C1 segment of cervical spinal cord (tissue), 14 donors: ENCODE measurements at regions not wholly inside any gene's neighbourhood (a gene's known extent, or its start where the extent isn't known, plus 50 kb on each side); places are given as distances from the start of the nearest gene placed in this dataset.

Experiments used
- DNase-seq, 14 donors: peaks; one replicate each; lab custom pipeline; 2025; lab: John Stamatoyannopoulos, UW

GRCh38 chr9:13598738-13599137 lies 319.2 kb upstream of the MPDZ start:
- DNase-seq, result no peak

- no peak for DNase-seq
These were observed 317.9 kb upstream of the MPDZ start for GRCh38 chr9:13597427-13597826.

GRCh38 chr9:13597004-13597403 lies 317.5 kb upstream of the MPDZ start:
- no peak for DNase-seq

GRCh38 chr9:13596383-13596970 lies 317.0 kb upstream of the MPDZ start:
- DNase-seq, result no peak

DNA sequence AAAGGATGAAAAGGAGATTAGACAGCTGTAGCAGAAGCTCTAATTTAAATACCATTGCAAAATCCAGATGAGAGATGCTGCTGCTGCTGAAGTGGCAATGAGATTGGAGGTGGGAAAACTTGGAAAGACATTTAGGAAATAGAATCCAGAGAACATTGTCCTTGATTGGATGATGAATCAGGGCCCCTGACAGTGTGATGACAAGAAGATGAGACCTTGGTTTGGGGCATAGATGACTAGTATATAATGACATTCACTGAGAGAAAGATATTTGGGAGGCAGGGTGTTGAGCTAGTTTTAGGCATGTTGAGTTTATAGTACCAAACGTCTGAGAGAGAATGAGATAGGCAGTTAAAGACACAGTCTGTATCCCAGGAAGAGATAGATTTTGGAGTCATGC lies 311.5 kb upstream of the MPDZ start:
- DNase-seq, result no peak

DNA sequence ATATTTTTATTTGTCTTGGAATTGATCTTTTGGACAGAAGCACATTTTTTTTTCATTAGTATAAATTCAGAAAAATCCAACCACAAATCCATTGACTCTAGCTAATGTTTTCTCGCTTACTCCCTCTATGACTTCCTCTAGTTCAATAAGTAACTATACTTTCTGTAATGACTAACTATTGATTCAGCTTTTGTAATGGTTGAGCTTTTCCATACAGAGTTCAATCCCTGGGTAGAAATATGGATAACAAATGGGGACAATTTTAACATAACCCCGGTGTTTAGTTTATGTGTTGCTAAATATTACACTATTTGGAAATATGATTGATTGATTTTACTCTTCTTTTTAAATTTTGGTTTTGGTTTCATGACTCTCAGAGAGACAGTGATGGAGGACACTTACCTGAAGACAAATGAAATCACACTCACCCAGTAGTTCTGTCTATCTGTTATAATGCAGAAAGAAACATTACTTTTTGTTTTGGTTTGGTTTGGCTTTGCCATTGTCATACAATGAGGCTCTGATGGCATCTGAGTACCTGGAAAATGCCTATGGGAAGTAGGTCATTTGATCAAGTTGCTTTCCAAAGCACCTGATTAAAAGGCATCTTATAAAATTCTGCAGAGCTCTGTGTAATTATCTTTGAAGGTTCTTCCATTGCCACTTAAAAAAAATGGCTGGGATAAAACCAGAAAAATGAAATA lies 309.7 kb upstream of the MPDZ start:
- no peak for DNase-seq

DNA sequence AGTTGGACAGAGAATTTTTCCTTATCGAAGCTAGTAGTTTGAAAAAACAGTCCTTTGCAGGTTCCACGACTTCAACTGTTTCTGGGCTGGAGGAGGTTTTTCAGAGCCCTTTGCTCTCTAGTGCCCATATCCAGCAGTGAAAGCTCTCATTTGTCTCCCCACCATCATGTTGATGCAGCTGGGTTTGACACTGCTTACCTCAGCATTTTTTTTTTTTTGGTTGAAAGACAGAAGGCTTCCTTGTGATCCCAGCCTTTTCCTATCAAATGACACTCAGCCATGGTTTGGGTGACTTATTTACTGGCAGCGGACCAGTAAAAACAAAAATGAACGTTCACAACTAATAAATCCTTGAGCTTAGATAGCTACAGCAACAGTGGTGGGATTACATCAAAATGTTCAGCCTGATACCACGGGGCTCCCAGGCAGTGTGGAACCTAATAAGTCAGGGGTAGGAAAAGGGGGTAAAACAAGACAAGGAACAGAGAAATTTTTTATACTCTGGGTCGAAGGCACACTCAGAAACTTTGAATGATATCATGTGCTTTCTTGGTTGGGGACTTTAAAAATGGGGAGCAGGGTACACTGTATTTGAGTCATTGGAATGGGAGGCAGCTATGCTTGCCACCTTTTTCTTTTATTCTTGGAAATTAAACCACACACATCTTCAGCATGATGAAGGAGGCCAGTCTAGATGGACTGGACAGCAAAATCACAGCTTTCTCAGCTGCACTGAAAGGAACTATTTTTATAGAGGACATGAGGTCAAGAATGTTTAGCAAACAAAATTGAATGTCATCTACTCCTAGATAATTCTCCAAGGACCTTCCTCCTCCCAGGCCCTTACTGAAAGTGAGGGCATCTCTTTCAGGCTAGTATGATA lies 308.9 kb upstream of the MPDZ start:
- DNase-seq, result peak in 3 of 14 donors; percentile 4 to 45 (median 17)

DNA sequence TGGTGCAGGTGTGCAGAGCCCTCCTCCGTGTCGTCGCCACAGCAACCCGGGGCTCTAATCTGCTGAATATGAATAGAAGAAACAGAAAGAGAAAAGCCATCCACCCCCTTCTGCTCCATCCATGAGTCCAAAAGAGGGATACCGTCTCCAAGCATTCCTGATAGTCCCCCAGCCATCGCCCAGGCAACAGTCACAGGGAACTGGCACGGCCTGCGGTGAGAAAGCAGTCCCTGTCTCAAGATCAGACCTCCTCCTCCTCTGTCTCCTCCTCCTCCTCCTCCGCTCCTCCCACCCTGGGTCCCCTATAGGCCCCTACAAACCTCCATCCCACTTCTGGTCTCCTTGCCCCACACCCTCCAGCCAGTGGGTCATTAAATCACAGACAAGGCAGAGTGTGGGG lies 308.1 kb upstream of the MPDZ start:
- DNase-seq, result peak in 8 of 14 donors; percentile 9 to 54 (median 24)

DNA sequence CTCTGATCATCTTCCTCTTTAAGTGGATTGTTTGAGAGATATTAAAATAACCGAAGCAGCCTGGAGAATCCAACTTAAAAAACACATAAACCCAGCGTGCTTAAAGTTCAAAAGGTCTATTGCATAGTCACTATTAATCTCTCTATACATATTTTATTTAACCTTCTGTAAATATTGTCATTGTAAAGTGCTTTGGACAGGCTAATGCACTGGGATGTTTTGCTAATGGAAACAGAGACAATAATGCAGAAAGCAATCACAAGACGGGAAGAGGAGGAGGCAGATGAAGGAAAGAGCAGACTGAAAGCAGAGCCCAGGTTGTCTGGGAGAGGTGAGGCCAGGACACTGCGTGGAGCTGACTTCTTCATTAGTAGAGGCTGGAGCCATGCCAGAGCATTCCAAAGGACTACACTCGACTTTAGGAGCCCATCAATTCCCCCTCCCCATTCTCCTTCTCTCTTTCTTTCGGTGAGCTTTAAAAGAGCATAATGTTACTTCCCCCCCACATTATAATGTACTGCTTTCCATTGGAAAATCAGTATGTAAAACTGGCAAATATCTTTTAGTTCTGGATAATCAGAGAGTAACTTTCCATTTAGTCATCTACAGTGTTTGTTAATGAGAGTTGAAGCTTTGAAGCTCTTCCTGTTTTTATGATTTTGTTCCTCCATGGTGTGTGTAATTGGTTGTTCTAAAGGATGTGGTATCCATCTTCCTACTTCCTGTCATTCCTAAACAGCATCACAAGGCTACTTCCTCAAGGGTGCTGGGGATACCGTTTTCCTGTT lies 307.3 kb upstream of the MPDZ start:
- DNase-seq, result peak in 1 of 14 donors; percentile 10

- DNase-seq, result no peak
These were observed 301.3 kb upstream of the MPDZ start for GRCh38 chr9:13580760-13581159.

- no peak for DNase-seq
These were observed 300.6 kb upstream of the MPDZ start for GRCh38 chr9:13580131-13580530.

GRCh38 chr9:13576101-13576500 lies 296.6 kb upstream of the MPDZ start:
- no peak for DNase-seq

- DNase-seq, result no peak
These were observed 296.1 kb upstream of the MPDZ start for GRCh38 chr9:13575558-13575957.

- DNase-seq, result no peak
These were observed 290.8 kb upstream of the MPDZ start for GRCh38 chr9:13570068-13570974.

- DNase-seq, result no peak
These were observed 290.1 kb upstream of the MPDZ start for GRCh38 chr9:13569602-13570067.

DNA sequence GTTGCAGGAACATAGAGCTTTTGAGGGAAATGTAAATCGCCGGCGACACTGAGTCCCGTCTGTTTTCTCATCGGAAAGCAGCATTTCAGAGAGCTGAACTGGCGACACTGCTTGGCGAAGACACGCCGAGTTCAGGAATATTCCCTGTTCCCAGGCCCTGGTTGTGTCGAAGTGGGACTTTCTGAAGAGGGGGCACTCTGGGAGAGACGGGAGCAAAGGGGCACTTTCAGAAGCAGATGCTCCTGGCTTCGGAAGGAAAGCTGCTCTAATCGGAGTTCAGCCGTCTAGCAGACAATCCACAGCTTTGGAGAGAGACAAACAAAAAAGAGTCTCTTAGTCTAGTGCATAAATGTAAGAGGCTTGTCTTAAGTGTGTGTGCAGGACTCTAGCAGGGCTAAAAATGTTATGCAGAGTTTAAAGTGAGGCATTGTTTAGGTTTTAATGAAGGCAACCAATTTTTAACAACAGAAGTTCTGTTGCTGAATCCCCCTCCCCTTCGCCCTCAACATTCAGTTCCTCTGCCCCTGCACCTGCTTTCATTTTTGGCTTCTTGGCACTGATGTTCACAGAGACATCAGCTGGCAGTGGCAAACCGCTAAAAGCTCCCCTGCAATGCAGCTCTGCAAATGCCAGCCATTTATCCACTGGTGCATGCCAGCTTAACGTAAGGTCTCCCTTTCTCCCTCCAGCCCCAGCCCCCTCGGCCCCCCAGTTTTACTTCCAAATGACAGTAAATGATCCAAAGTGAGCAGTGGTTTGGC lies 289.5 kb upstream of the MPDZ start:
- DNase-seq, result peak in 12 of 14 donors; percentile 9 to 76 (median 48)

DNA sequence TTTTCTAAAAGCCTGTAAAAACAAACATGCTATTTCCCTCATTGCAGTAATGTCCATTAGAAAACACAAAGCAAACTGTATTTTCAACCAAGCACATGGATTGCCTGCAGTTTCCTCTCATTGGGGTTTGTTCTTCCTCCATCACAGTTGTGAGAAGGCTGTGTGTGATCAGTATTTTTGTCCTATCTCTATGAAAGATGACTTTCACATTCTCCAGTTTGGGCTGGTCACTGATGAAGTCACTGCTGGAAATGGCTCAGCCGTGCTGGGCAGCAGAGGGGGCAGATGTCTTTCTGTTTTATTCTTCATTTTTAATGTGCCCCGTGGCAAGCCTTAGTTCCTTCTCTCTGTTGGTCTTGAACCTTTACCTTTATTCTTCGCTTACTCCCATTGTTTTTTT lies 288.9 kb upstream of the MPDZ start:
- DNase-seq, result peak in 6 of 14 donors; percentile 46 to 76 (median 56)

DNA sequence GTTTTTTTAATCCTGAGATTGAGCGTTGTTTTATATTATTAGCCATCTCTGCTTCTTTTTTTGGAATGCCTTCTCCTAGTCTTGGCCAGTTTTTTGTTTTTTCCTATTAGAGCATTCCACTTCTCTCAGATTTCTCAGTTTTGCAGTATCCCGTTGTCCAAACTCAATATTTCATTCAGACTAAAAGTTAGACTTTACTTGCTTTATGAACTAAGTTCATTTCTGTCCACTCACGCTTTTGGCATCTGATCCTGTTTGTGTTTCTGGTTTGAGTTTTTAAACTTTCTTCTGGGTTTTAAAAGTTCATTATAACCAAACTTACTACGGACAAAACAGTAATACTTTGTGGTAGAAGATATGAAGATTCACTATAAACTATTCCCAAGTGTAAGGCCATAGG lies 288.3 kb upstream of the MPDZ start:
- DNase-seq, result no peak

- DNase-seq, result no peak
These were observed 278.3 kb upstream of the MPDZ start for GRCh38 chr9:13557746-13558145.

DNA sequence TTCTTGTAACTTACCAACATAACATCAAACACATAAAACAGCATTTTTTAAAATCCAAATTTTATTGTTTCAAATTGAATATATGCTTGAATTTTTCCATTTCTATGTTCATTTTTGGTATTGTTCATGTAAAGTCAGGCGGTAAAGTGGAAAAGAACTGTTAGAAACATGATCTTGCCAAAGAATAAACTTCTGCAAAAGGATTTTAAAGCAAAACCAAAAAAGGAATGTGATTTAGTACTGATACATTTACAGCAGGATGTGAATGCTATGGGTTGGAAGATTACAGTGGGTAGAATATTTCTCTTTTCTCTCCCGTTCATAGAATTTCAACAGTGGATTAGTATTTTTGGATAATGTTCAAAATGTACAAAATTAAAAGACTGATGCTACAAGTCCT lies 277.2 kb upstream of the MPDZ start:
- DNase-seq, result no peak
